DOHH2 (cell line): ENCODE measurements at regions not wholly inside any gene's neighbourhood (a gene's known extent, or its start where the extent isn't known, plus 50 kb on each side); places are given as distances from the start of the nearest gene placed in this dataset.

Source experiments
- H3F3A ChIP-seq: fragments of 200-600 bp; sonication (generic), shearing (Covaris generic); 2 replicates; pipeline ENCODE4 v1.6.0; 2016; ENCODE audit warnings: antibody characterized with exemption, mild to moderate bottlenecking; ENCODE audit not compliant: control insufficient read depth, insufficient read depth
- H3K27ac ChIP-seq: fragments of 200-600 bp; sonication (generic); 2 replicates; pipeline ENCODE4 v1.5.1; 2014; ENCODE audit warnings: low read depth, mild to moderate bottlenecking, low read length, moderate library complexity
- H3K27me3 ChIP-seq: fragments of 200-600 bp; sonication (generic); 2 replicates; pipeline ENCODE4 v1.6.1; 2014; ENCODE audit warnings: mild to moderate bottlenecking, low read length, mixed read lengths; ENCODE audit not compliant: control insufficient read depth
- H3K36me3 ChIP-seq: fragments of 200-600 bp; sonication (generic); 2 replicates; pipeline ENCODE4 v1.6.1; 2014; ENCODE audit warnings: mild to moderate bottlenecking, low read length, moderate library complexity, mixed read lengths; ENCODE audit not compliant: control insufficient read depth
- H3K4me1 ChIP-seq: fragments of 200-600 bp; sonication (generic); 2 replicates; pipeline ENCODE4 v1.6.1; 2014; ENCODE audit warnings: mild to moderate bottlenecking, low read length, mixed read lengths; ENCODE audit not compliant: control insufficient read depth
- H3K4me2 ChIP-seq: fragments of 200-600 bp; sonication (generic); 2 replicates; pipeline ENCODE4 v1.6.0; 2014; ENCODE audit warnings: mild to moderate bottlenecking, low read length, moderate library complexity
- H3K4me3 ChIP-seq: fragments of 200-600 bp; sonication (generic); 2 replicates; pipeline ENCODE4 v1.5.1; 2014; ENCODE audit warnings: mild to moderate bottlenecking, low read length, mixed read lengths
- H3K79me2 ChIP-seq: fragments of 200-600 bp; sonication (generic); 2 replicates; pipeline ENCODE4 v1.6.1; 2014; ENCODE audit warnings: mild to moderate bottlenecking, low read length, mixed read lengths; ENCODE audit not compliant: control insufficient read depth
- H3K9me2 ChIP-seq: fragments of 200-600 bp; sonication (generic); replicated peaks from 2 replicates; pipeline ENCODE4 v1.6.1; 2014; ENCODE audit warnings: mild to moderate bottlenecking, low read length, mixed read lengths; ENCODE audit not compliant: control insufficient read depth
- H3K9me3 ChIP-seq: fragments of 200-600 bp; sonication (generic); 2 replicates; pipeline ENCODE4 v1.6.1; 2014; ENCODE audit warnings: antibody characterized with exemption, low read length, mixed read lengths; ENCODE audit not compliant: control insufficient read depth, insufficient read depth
- H4K20me1 ChIP-seq: fragments of 200-600 bp; sonication (generic); 2 replicates; pipeline ENCODE4 v1.6.0; 2014; ENCODE audit warnings: low read depth, mild to moderate bottlenecking, antibody characterized with exemption, low read length, moderate library complexity; ENCODE audit not compliant: control insufficient read depth, insufficient read depth
- EZH2phosphoT487 ChIP-seq: fragments of 200-600 bp; sonication (generic); IDR thresholded peaks from 2 replicates; pipeline ENCODE4 v1.6.1; 2017; ENCODE audit warnings: borderline replicate concordance, mild to moderate bottlenecking, antibody characterized with exemption, low read length, moderate library complexity, mixed read lengths
- TF ChIP-seq, protein P1 (sequence below): fragments of 200-600 bp; sonication (generic); IDR thresholded peaks from one replicate; pipeline ENCODE4 v1.5.1; 2014; ENCODE audit warnings: antibody characterized with exemption, mild to moderate bottlenecking, low read depth, low read length; ENCODE audit not compliant: poor library complexity, severe bottlenecking

DNA sequence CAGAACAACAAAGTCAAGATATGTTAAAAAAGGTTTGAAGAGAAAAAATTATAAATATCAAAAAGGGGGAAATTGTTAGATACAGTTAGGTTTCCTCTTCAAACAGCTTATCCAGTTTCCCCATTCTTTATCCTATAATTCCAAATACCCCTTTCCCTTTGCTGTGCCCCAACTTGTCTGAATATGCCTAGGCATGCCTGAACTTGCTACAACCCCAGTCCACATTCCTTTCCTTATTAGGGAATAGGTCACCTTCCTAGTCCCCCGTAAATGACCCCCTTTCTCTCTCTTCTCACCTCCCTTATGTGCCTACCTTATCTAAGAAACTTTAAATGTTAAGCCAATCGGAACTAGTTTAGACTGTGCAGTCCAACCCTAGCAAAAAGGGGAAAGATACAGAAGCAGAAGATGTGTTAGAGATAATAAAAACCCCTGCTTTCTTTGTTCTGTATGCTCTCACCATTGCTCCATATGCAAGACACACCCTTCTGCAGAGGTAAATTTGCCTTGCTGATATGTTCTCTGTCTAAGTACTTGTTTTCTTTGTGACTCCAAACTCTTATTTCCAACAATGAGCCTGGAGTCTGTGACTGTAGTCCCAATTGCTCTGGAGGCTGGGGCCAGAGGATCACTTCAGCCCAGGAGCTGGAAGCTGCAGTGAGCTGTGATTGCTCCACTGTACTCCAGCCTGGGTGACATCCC lies 810.1 kb downstream of the PLA2G4A start:
- H3K27me3 ChIP-seq, result no peaks in the 10 kb centered on the region
- no peaks in the 10 kb centered on the region for H3K4me1 ChIP-seq
- no peak overlapping the region for H3K4me2 ChIP-seq
- no peak overlapping the region for H3K4me3 ChIP-seq
- TF ChIP-seq, protein P1, sequence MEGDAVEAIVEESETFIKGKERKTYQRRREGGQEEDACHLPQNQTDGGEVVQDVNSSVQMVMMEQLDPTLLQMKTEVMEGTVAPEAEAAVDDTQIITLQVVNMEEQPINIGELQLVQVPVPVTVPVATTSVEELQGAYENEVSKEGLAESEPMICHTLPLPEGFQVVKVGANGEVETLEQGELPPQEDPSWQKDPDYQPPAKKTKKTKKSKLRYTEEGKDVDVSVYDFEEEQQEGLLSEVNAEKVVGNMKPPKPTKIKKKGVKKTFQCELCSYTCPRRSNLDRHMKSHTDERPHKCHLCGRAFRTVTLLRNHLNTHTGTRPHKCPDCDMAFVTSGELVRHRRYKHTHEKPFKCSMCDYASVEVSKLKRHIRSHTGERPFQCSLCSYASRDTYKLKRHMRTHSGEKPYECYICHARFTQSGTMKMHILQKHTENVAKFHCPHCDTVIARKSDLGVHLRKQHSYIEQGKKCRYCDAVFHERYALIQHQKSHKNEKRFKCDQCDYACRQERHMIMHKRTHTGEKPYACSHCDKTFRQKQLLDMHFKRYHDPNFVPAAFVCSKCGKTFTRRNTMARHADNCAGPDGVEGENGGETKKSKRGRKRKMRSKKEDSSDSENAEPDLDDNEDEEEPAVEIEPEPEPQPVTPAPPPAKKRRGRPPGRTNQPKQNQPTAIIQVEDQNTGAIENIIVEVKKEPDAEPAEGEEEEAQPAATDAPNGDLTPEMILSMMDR, result no peak
- no peak for TF ChIP-seq EZH2phosphoT487
- no peak overlapping the region for H3K27ac ChIP-seq
- no peaks in the 10 kb centered on the region for H4K20me1 ChIP-seq
- H3K9me2 ChIP-seq, result no peaks in the 10 kb centered on the region
- H3K36me3 ChIP-seq, result no peaks in the 10 kb centered on the region
- H3K9me3 ChIP-seq, result no peaks in the 10 kb centered on the region
- H3F3A ChIP-seq, result no peaks in the 10 kb centered on the region
- no peaks in the 10 kb centered on the region for H3K79me2 ChIP-seq

DNA sequence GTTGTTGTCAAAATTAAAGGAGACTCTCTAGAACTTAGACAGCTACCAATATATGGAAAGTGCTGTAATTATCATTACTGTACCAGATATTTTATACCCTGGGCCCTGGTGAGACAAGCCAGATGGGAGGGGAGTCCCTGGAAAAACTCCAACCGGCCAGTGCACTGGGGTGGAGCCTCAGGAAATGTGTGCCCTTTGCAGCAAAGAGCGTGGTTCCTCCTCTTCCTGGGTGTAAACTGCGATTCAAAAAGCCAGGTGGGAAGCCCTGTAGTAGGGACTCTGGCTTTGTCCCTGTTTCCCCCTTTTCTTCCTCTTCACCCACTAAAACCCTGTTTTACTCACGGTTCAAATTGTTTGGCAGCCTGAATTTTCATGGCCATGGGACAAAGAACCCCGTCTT lies 812.3 kb downstream of the PLA2G4A start:
- no peaks in the 10 kb centered on the region for H3F3A ChIP-seq
- no peak overlapping the region for H3K27ac ChIP-seq
- H4K20me1 ChIP-seq, result no peaks in the 10 kb centered on the region
- TF ChIP-seq, protein P1, result no peak
- TF ChIP-seq EZH2phosphoT487, result no peak
- no peaks in the 10 kb centered on the region for H3K79me2 ChIP-seq
- H3K36me3 ChIP-seq, result no peaks in the 10 kb centered on the region
- H3K9me3 ChIP-seq, result no peaks in the 10 kb centered on the region
- H3K27me3 ChIP-seq, result no peaks in the 10 kb centered on the region
- no peaks in the 10 kb centered on the region for H3K4me1 ChIP-seq
- H3K4me2 ChIP-seq, result no peak overlapping the region
- H3K9me2 ChIP-seq, result no peaks in the 10 kb centered on the region
- no peak overlapping the region for H3K4me3 ChIP-seq

- Histone ChIP-seq H3K79me2 (no peaks in the 10 kb centered on the region), H3F3A (no peaks in the 10 kb centered on the region), H3K9me3 (no peaks in the 10 kb centered on the region), H3K4me2 (no peak overlapping the region), H3K4me1 (no peaks in the 10 kb centered on the region), H3K4me3 (no peak overlapping the region), H3K27me3 (no peaks in the 10 kb centered on the region), H3K36me3 (no peaks in the 10 kb centered on the region), H4K20me1 (no peaks in the 10 kb centered on the region), H3K9me2 (no peaks in the 10 kb centered on the region), H3K27ac (no peak overlapping the region)
- TF ChIP-seq, protein P1, result no peak
- no peak for TF ChIP-seq EZH2phosphoT487
Measured at GRCh38 chr1:187641463-187641862, 812.7 kb downstream of the PLA2G4A start.
